ENCODE measurements at regions not wholly inside any gene's neighbourhood (a gene's known extent, or its start where the extent isn't known, plus 50 kb on each side); places are given as distances from the start of the nearest gene placed in this dataset.

- Histone ChIP-seq H4K20me1 (ENCODE audit: low read depth, low read length) (no peaks in the 10 kb centered on the region), H3K36me3 (ENCODE audit: low read length) (no peaks in the 10 kb centered on the region), H3K27me3 (ENCODE audit: low read length) (no peaks in the 10 kb centered on the region), H2AFZ (ENCODE audit: low read depth, low read length, severe bottlenecking) (no peak overlapping the region), H3K9ac (ENCODE audit: low read length) (no peak overlapping the region), H3K4me3 (ENCODE audit: insufficient read depth, low read length, poor library complexity, severe bottlenecking) (no peak overlapping the region), H3K4me2 (ENCODE audit: low read depth, low read length, poor library complexity, severe bottlenecking) (no peak overlapping the region), H3K79me2 (ENCODE audit: insufficient read depth, low read length) (no peaks in the 10 kb centered on the region), H3K9me2 (replicated peaks; ENCODE audit: insufficient read depth, low read length) (no peaks in the 10 kb centered on the region), H3F3A (ENCODE audit: insufficient read depth) (no peaks in the 10 kb centered on the region), H3K27ac (ENCODE audit: low read depth, low read length) (no peak overlapping the region), H3K9me3 (ENCODE audit: insufficient read depth, low read length) (no peaks in the 10 kb centered on the region)
- TF ChIP-seq EZH2phosphoT487 (conservative IDR thresholded peaks at IDR 0.05; ENCODE audit: low read length): no peak
Measured at GRCh38 chr5:8844206-8844605, 701.7 kb downstream of the SEMA5A start.

GRCh38 chr5:8844847-8845246 is 701.0 kb downstream of the SEMA5A start:
- Histone ChIP-seq H3K79me2 (ENCODE audit: insufficient read depth, low read length) (no peaks in the 10 kb centered on the region), H3K4me3 (ENCODE audit: insufficient read depth, low read length, poor library complexity, severe bottlenecking) (no peak overlapping the region), H3K27ac (ENCODE audit: low read depth, low read length) (no peak overlapping the region), H3K9ac (ENCODE audit: low read length) (no peak overlapping the region), H4K20me1 (ENCODE audit: low read depth, low read length) (no peaks in the 10 kb centered on the region), H3K27me3 (ENCODE audit: low read length) (no peaks in the 10 kb centered on the region), H3K36me3 (ENCODE audit: low read length) (no peaks in the 10 kb centered on the region), H3F3A (ENCODE audit: insufficient read depth) (no peaks in the 10 kb centered on the region), H2AFZ (ENCODE audit: low read depth, low read length, severe bottlenecking) (no peak overlapping the region), H3K9me2 (replicated peaks; ENCODE audit: insufficient read depth, low read length) (no peaks in the 10 kb centered on the region), H3K9me3 (ENCODE audit: insufficient read depth, low read length) (no peaks in the 10 kb centered on the region), H3K4me2 (ENCODE audit: low read depth, low read length, poor library complexity, severe bottlenecking) (no peak overlapping the region)
- TF ChIP-seq CTCF (IDR thresholded peaks at IDR 0.05; ENCODE audit: insufficient read depth, low read length, poor library complexity, severe bottlenecking): no peak
- no peak for TF ChIP-seq EZH2phosphoT487 (conservative IDR thresholded peaks at IDR 0.05; ENCODE audit: low read length)

GRCh38 chr5:8845296-8845695 is 700.6 kb downstream of the SEMA5A start:
- Histone ChIP-seq H2AFZ (ENCODE audit: low read depth, low read length, severe bottlenecking) (no peak overlapping the region), H3K27ac (ENCODE audit: low read depth, low read length) (no peak overlapping the region), H3K4me3 (ENCODE audit: insufficient read depth, low read length, poor library complexity, severe bottlenecking) (no peak overlapping the region), H3K4me2 (ENCODE audit: low read depth, low read length, poor library complexity, severe bottlenecking) (no peak overlapping the region), H4K20me1 (ENCODE audit: low read depth, low read length) (no peaks in the 10 kb centered on the region), H3K79me2 (ENCODE audit: insufficient read depth, low read length) (no peaks in the 10 kb centered on the region), H3F3A (ENCODE audit: insufficient read depth) (no peaks in the 10 kb centered on the region), H3K36me3 (ENCODE audit: low read length) (no peaks in the 10 kb centered on the region), H3K27me3 (ENCODE audit: low read length) (no peaks in the 10 kb centered on the region), H3K9ac (ENCODE audit: low read length) (no peak overlapping the region), H3K9me2 (replicated peaks; ENCODE audit: insufficient read depth, low read length) (no peaks in the 10 kb centered on the region), H3K9me3 (ENCODE audit: insufficient read depth, low read length) (no peaks in the 10 kb centered on the region)
- TF ChIP-seq EZH2phosphoT487 (conservative IDR thresholded peaks at IDR 0.05; ENCODE audit: low read length): no peak
- no peak for TF ChIP-seq CTCF (IDR thresholded peaks at IDR 0.05; ENCODE audit: insufficient read depth, low read length, poor library complexity, severe bottlenecking)

DNA sequence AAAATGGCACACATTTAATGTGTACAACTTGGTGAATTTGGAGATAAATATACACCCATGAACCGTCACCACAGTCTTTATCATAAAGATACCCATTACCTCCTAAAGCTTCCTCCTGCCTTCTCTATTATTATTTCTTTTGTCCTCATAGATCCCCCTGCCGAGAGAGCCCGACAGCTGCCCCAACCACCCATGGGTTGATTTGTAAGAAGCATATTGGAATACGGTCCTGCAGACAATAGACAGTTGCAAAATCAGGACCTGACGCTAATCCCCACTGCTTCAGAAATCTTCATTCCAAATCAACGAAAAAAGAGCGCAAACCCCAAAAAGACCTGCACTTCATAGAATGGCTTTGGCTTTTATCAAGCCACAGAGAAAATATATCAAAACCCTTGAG is 697.5 kb downstream of the SEMA5A start:
- Histone ChIP-seq H3K27me3 (ENCODE audit: low read length) (no peaks in the 10 kb centered on the region), H3K79me2 (ENCODE audit: insufficient read depth, low read length) (no peaks in the 10 kb centered on the region), H3K9me3 (ENCODE audit: insufficient read depth, low read length) (no peaks in the 10 kb centered on the region), H3K9me2 (replicated peaks; ENCODE audit: insufficient read depth, low read length) (no peaks in the 10 kb centered on the region), H3K36me3 (ENCODE audit: low read length) (no peaks in the 10 kb centered on the region), H3F3A (ENCODE audit: insufficient read depth) (no peaks in the 10 kb centered on the region), H4K20me1 (ENCODE audit: low read depth, low read length) (no peaks in the 10 kb centered on the region), H3K4me2 (ENCODE audit: low read depth, low read length, poor library complexity, severe bottlenecking) (no peak overlapping the region), H3K27ac (ENCODE audit: low read depth, low read length) (no peak overlapping the region), H3K9ac (ENCODE audit: low read length) (no peak overlapping the region), H3K4me3 (ENCODE audit: insufficient read depth, low read length, poor library complexity, severe bottlenecking) (no peak overlapping the region), H2AFZ (ENCODE audit: low read depth, low read length, severe bottlenecking) (no peak overlapping the region)
- TF ChIP-seq EZH2phosphoT487 (conservative IDR thresholded peaks at IDR 0.05; ENCODE audit: low read length) (no peak), CTCF (IDR thresholded peaks at IDR 0.05; ENCODE audit: insufficient read depth, low read length, poor library complexity, severe bottlenecking) (no peak)
